Activated naive CD4-positive, alpha-beta T cell (primary cell): ENCODE measurements at regions not wholly inside any gene's neighbourhood (a gene's known extent, or its start where the extent isn't known, plus 50 kb on each side); places are given as distances from the start of the nearest gene placed in this dataset.
"Not testable (repeated sequence)": the region's sequence is repeated elsewhere in the genome, so short reads cannot be mapped to it uniquely, and the experiment has no call there.

ENCODE experiments used
- DNase-seq, 4 experiments: peaks; one replicate each; lab custom pipeline; 2025; lab: John Stamatoyannopoulos, UW

- DNase-seq = no peak
These were observed 309.9 kb upstream of the NOX3 start for GRCh38 chr6:155765275-155766194.

- no peak for DNase-seq
These were observed 307.0 kb upstream of the NOX3 start for GRCh38 chr6:155762649-155763048.

- DNase-seq = no peak
These were observed 299.8 kb upstream of the NOX3 start for GRCh38 chr6:155755452-155755851.

- DNase-seq = not testable (repeated sequence)
These were observed 293.1 kb upstream of the NOX3 start for GRCh38 chr6:155748778-155749177.

- DNase-seq = no peak
These were observed 291.9 kb upstream of the NOX3 start for GRCh38 chr6:155747491-155747890.

- no peak for DNase-seq
These were observed 285.3 kb upstream of the NOX3 start for GRCh38 chr6:155740781-155741399.

- no peak for DNase-seq
These were observed 283.0 kb upstream of the NOX3 start for GRCh38 chr6:155738602-155739105.

- no peak for DNase-seq
These were observed 261.7 kb upstream of the NOX3 start for GRCh38 chr6:155717374-155717773.

GRCh38 chr6:155710704-155711103 is 255.1 kb upstream of the NOX3 start:
- DNase-seq = no peak

- no peak for DNase-seq
These were observed 253.6 kb upstream of the NOX3 start for GRCh38 chr6:155709262-155709661.

GRCh38 chr6:155708100-155708499 is 252.5 kb upstream of the NOX3 start:
- DNase-seq = no peak

- no peak for DNase-seq
These were observed 251.2 kb upstream of the NOX3 start for GRCh38 chr6:155706806-155707205.

- no peak for DNase-seq
These were observed 250.7 kb upstream of the NOX3 start for GRCh38 chr6:155706341-155706740.

GRCh38 chr6:155701342-155701741 is 245.7 kb upstream of the NOX3 start:
- DNase-seq = no peak

- DNase-seq = no peak
These were observed 239.9 kb upstream of the NOX3 start for GRCh38 chr6:155695495-155695894.

- DNase-seq = no peak
These were observed 238.8 kb upstream of the NOX3 start for GRCh38 chr6:155694419-155694790.

- no peak for DNase-seq
These were observed 238.2 kb upstream of the NOX3 start for GRCh38 chr6:155693573-155694418.

- no peak for DNase-seq
These were observed 235.2 kb upstream of the NOX3 start for GRCh38 chr6:155690820-155691219.

- DNase-seq = no peak
These were observed 232.0 kb upstream of the NOX3 start for GRCh38 chr6:155687645-155688044.

- no peak for DNase-seq
These were observed 229.0 kb upstream of the NOX3 start for GRCh38 chr6:155684416-155685196.

GRCh38 chr6:155678361-155678760 is 222.7 kb upstream of the NOX3 start:
- no peak for DNase-seq

GRCh38 chr6:155676346-155676745 is 220.7 kb upstream of the NOX3 start:
- no peak for DNase-seq
